HEK293 (cell line): ENCODE measurements at regions not wholly inside any gene's neighbourhood (a gene's known extent, or its start where the extent isn't known, plus 50 kb on each side); places are given as distances from the start of the nearest gene placed in this dataset.
"Not testable (repeated sequence)": the region's sequence is repeated elsewhere in the genome, so short reads cannot be mapped to it uniquely, and the experiment has no call there.

Source experiments
- CTCF ChIA-PET: fragments of 350-600 bp; formaldehyde crosslinking; extraction: SDS; loops from one replicate; lab custom pipeline; 2021; ENCODE audit warnings: antibody characterized with exemption; lab: Yijun Ruan, JAX
- POLR2A ChIA-PET: fragments of 300-600 bp; formaldehyde crosslinking; extraction: SDS; loops from one replicate; lab custom pipeline; 2020; ENCODE audit warnings: antibody characterized with exemption, inconsistent platforms; lab: Yijun Ruan, JAX
- H3K27ac ChIP-seq: fragments of 200-500 bp; sonication (Bioruptor generic); 2 replicates; pipeline ENCODE4 v1.5.1; 2014; ENCODE audit warnings: low read depth, low read length, control low read depth, inconsistent platforms; ENCODE audit errors: extremely low read depth
- H3K36me3 ChIP-seq, 2 experiments: fragments of 200-500 bp in 1 of 2; sonication (Bioruptor generic) in 1 of 2; 1 replicate in 1 of 2; 2 replicates in 1 of 2; pipeline ENCODE4 v1.5.1; 2014 to 2017; ENCODE audit warnings: inconsistent platforms in 2 of 2, low read length in 2 of 2; ENCODE audit not compliant: control insufficient read depth in 2 of 2, insufficient read depth in 1 of 2
- H3K4me1 ChIP-seq: fragments of 200-500 bp; sonication (Bioruptor generic); 2 replicates; pipeline ENCODE4 v1.5.1; 2014; ENCODE audit warnings: mild to moderate bottlenecking, low read length, inconsistent platforms; ENCODE audit not compliant: control insufficient read depth, insufficient read depth
- H3K4me3 ChIP-seq: 2 replicates; pipeline ENCODE4 v1.5.1; 2011; ENCODE audit warnings: low read depth, mild to moderate bottlenecking, control low read depth, low read length, moderate library complexity
- H3K9me3 ChIP-seq: fragments of 200-500 bp; sonication (Bioruptor generic); 2 replicates; pipeline ENCODE4 v1.5.1; 2014; ENCODE audit warnings: low read depth, low read length, inconsistent platforms; ENCODE audit not compliant: control insufficient read depth, insufficient read depth
- CTCF ChIP-seq: fragments of 450-650 bp; formaldehyde crosslinking; IDR thresholded peaks from 2 replicates; pipeline ENCODE4 v1.5.1; 2016; ENCODE audit warnings: missing biosample characterization, missing genetic modification characterization
- EGR2 ChIP-seq: fragments of 450-650 bp; formaldehyde crosslinking; IDR thresholded peaks from 2 replicates; pipeline ENCODE4 v1.5.1; 2016; ENCODE audit warnings: low read depth, missing biosample characterization, missing genetic modification characterization
- HOXA7 ChIP-seq: sonication (generic); formaldehyde crosslinking; IDR thresholded peaks from 2 replicates; pipeline ENCODE4 v1.8.1; 2022; ENCODE audit warnings: missing genetic modification reagents, borderline replicate concordance
- REST ChIP-seq: fragments of 450-650 bp; formaldehyde crosslinking; IDR thresholded peaks from 2 replicates; pipeline ENCODE4 v1.5.1; 2016; ENCODE audit warnings: missing biosample characterization, missing genetic modification characterization
- YY1 ChIP-seq: fragments of 450-650 bp; formaldehyde crosslinking; IDR thresholded peaks from 2 replicates; pipeline ENCODE4 v1.5.1; 2018; ENCODE audit warnings: missing biosample characterization, missing genetic modification characterization
- YY2 ChIP-seq: fragments of 450-650 bp; formaldehyde crosslinking; IDR thresholded peaks from 2 replicates; pipeline ENCODE4 v1.5.1; 2016; ENCODE audit warnings: missing biosample characterization, missing genetic modification characterization
- ZNF146 ChIP-seq: fragments of 450-650 bp; formaldehyde crosslinking; IDR thresholded peaks from 2 replicates; pipeline ENCODE4 v1.5.1; 2016; ENCODE audit warnings: missing biosample characterization, missing genetic modification characterization
- ZNF175 ChIP-seq: fragments of 450-650 bp; formaldehyde crosslinking; IDR thresholded peaks from 2 replicates; pipeline ENCODE4 v1.5.1; 2016; ENCODE audit warnings: missing biosample characterization, missing genetic modification characterization
- ZNF394 ChIP-seq: fragments of 450-650 bp; formaldehyde crosslinking; IDR thresholded peaks from 2 replicates; pipeline ENCODE4 v1.5.1; 2016; ENCODE audit warnings: missing biosample characterization, missing genetic modification characterization, mild to moderate bottlenecking, moderate library complexity, borderline replicate concordance
- ZNF518A ChIP-seq: fragments of 450-650 bp; formaldehyde crosslinking; conservative IDR thresholded peaks from 2 replicates; pipeline ENCODE4 v1.5.1; 2016; ENCODE audit warnings: low read depth, missing biosample characterization, missing genetic modification characterization
- ZNF530 ChIP-seq: fragments of 450-650 bp; formaldehyde crosslinking; IDR thresholded peaks from 2 replicates; pipeline ENCODE4 v1.5.1; 2016; ENCODE audit warnings: low read depth, missing biosample characterization, missing genetic modification characterization
- ZNF626 ChIP-seq: fragments of 450-650 bp; sonication (Bioruptor Pico); formaldehyde crosslinking; IDR thresholded peaks from 2 replicates; pipeline ENCODE4 v1.5.1; 2018; ENCODE audit warnings: missing biosample characterization, missing genetic modification characterization, inconsistent platforms
- ZNF792 ChIP-seq: fragments of 450-650 bp; formaldehyde crosslinking; IDR thresholded peaks from 2 replicates; pipeline ENCODE4 v1.5.1; 2016; ENCODE audit warnings: missing biosample characterization, missing genetic modification characterization
- ZXDB ChIP-seq: fragments of 450-650 bp; formaldehyde crosslinking; IDR thresholded peaks from 2 replicates; pipeline ENCODE4 v1.5.1; 2016; ENCODE audit warnings: missing biosample characterization, missing genetic modification characterization

DNA sequence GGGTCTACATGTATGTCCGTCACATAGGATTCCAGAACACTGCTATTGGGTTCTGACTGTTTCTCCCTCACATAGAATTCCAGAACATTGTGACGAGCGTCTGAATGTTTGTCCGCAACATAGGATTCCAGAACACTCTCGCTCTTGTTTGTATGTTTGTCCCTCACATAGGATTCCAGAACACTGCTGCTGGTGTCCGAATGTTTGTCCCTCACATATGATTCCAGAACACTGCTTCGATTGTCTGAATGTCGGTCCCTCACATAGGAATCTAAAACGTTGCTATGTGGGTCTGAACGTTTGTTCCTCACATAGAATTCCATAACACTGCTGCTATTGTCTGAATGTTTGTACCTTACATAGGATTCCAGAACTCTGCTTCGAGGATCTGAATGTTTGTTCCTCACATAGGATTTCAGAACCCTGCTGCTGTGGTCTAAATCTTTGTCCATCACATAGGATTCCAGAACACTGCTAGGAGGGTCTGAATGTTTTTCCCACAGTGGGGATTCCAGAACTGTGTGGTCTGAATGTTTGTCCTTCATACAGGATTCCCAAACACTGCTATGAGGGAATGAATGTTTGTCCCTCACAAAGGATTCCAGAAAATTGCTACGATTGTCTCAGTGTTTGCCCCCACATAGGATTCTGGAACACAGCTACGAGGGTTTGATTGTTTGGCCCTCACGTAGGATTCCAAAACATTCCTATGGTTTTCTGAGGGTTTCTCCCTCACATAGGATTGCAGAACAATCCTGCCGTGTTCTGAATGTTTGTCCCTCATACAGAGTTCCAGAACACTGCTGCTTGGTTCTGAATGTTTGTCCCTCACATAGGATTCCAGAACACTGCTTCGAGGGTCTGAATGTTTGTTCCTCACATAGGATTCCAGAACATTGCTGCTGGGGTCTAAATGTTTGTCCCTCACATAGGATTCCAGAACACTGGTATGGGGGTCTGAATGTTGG, 220.5 kb downstream of the FOXD4L6 start:
- CTCF ChIA-PET = no interaction called here
- POLR2A ChIA-PET = no interaction called here
- no peak for TF ChIP-seq ZNF394 (tag by site-specific recombination)
- TF ChIP-seq YY1 = no peak
- no peak for TF ChIP-seq ZNF792 (tag by site-specific recombination)
- TF ChIP-seq YY2 (tag by site-specific recombination) = no peak
- no peak for TF ChIP-seq REST (tag by site-specific recombination)
- TF ChIP-seq ZNF626 (tag by site-specific recombination) = no peak
- TF ChIP-seq ZNF175 (tag by site-specific recombination) = no peak
- TF ChIP-seq ZNF518A = no peak
- no peak for TF ChIP-seq EGR2 (tag by site-specific recombination)
- no peak for TF ChIP-seq ZXDB (tag by site-specific recombination)
- TF ChIP-seq CTCF = no peak
- no peak for TF ChIP-seq ZNF530 (tag by site-specific recombination)
- no peak for TF ChIP-seq HOXA7 (CRISPR knock-in tag)
- TF ChIP-seq ZNF146 (tag by site-specific recombination) = no peak
- Histone ChIP-seq H3K36me3 (no peaks in the 10 kb centered on the region), H3K4me1 (no peaks in the 10 kb centered on the region), H3K9me3 (no peaks in the 10 kb centered on the region), H3K4me3 (no peak overlapping the region), H3K27ac (no peak overlapping the region)

- H3K9me3 ChIP-seq, H3K27ac ChIP-seq, H3K4me3 ChIP-seq, POLR2A ChIA-PET, H3K4me1 ChIP-seq, H3K36me3 ChIP-seq, CTCF ChIA-PET: not testable (repeated sequence)
These were observed 221.6 kb downstream of the FOXD4L6 start for GRCh38 chr9:40906879-40907278.

GRCh38 chr9:40892315-40892714, 236.2 kb downstream of the FOXD4L6 start:
- H3K9me3 ChIP-seq, CTCF ChIA-PET, H3K27ac ChIP-seq, H3K4me3 ChIP-seq, H3K4me1 ChIP-seq, H3K36me3 ChIP-seq, POLR2A ChIA-PET: not testable (repeated sequence)

DNA sequence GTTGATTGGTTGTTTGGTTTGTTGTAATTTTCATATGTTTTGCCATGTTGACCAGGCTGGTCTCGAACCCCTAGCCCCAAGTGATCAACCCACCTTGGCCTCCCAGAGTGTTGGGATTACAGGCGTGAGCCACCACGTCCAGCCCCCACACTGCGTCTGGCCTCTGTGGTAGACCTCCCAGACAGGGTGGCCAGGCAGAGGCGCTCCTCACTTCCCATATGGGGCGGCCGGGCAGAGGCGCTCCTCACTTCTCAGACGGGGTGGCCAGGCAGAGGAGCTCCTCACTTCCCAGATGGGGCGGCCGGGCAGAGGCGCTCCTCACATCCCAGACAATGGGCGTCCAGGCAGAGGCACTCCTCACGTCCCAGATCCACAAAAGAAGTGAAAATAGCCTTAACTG, 242.6 kb downstream of the FOXD4L6 start:
- CTCF ChIA-PET = not testable (repeated sequence)

More for the DNA sequence above, 242.6 kb downstream of the FOXD4L6 start:
- H3K9me3 ChIP-seq, H3K27ac ChIP-seq, POLR2A ChIA-PET, H3K4me3 ChIP-seq, H3K36me3 ChIP-seq, H3K4me1 ChIP-seq: not testable (repeated sequence)
